PC-9 (cell line): ENCODE measurements at regions not wholly inside any gene's neighbourhood (a gene's known extent, or its start where the extent isn't known, plus 50 kb on each side); places are given as distances from the start of the nearest gene placed in this dataset.
A peak's percentile ranks its signal among the peaks of the same experiment; 100 is the strongest.

Experiments
- BruUV-seq: library from RNA; stranded (reverse); fragments of 400-500 nt; replicated peaks from 2 replicates; lab custom pipeline; 2021; lab: Mats Ljungman, UMichigan
- CTCF ChIA-PET: fragments of 300-600 bp; sonication (Branson Sonifier 250); formaldehyde crosslinking; loops from one replicate; lab custom pipeline; 2022; ENCODE audit warnings: antibody characterized with exemption; lab: Charles Lee
- POLR2A ChIA-PET: fragments of 300-600 bp; sonication (Branson Sonifier 250); formaldehyde crosslinking; loops from one replicate; lab custom pipeline; 2022; ENCODE audit warnings: antibody characterized with exemption; ENCODE audit not compliant: unreplicated experiment; lab: Charles Lee
- DNase-seq, 2 experiments: peaks; one replicate each; pipeline versions ENCODE4 v3.0.0 to v3.0.0-alpha.2; 2015 to 2022; ENCODE audit warnings: mixed read lengths in 1 of 2
- H2AFZ ChIP-seq: fragments of 200-600 bp; sonication (generic); 2 replicates; pipeline ENCODE4 v1.8.1; 2017; ENCODE audit warnings: antibody characterized with exemption
- H3F3A ChIP-seq: fragments of 200-600 bp; sonication (generic); 2 replicates; pipeline ENCODE4 v1.8.1; 2017; ENCODE audit warnings: antibody characterized with exemption, mild to moderate bottlenecking, low read depth; ENCODE audit not compliant: insufficient read depth
- H3K27ac ChIP-seq: fragments of 200-600 bp; sonication (generic); 2 replicates; pipeline ENCODE4 v1.6.1; 2016; ENCODE audit warnings: mixed run types
- H3K27me3 ChIP-seq: fragments of 200-600 bp; sonication (generic); 2 replicates; pipeline ENCODE4 v1.6.1; 2016; ENCODE audit warnings: low read depth, mixed run types; ENCODE audit not compliant: insufficient read depth
- H3K36me3 ChIP-seq: fragments of 200-600 bp; sonication (generic); 2 replicates; pipeline ENCODE4 v1.6.1; 2016; ENCODE audit warnings: low read depth, mixed run types
- H3K4me1 ChIP-seq: fragments of 200-600 bp; sonication (generic); replicated peaks from 2 replicates; pipeline ENCODE4 v1.6.1; 2016; ENCODE audit warnings: mixed run types; ENCODE audit not compliant: insufficient read depth
- H3K4me2 ChIP-seq: fragments of 200-600 bp; sonication (generic); 2 replicates; pipeline ENCODE4 v1.6.1; 2017; ENCODE audit warnings: mixed run types
- H3K4me3 ChIP-seq: fragments of 200-600 bp; sonication (generic); 2 replicates; pipeline ENCODE4 v1.6.1; 2016; ENCODE audit warnings: mixed run types
- H3K79me2 ChIP-seq: fragments of 200-600 bp; sonication (generic); 2 replicates; pipeline ENCODE4 v1.6.1; 2017; ENCODE audit warnings: low read depth, mixed run types
- H3K9me2 ChIP-seq: fragments of 200-600 bp; sonication (generic); 2 replicates; pipeline ENCODE4 v1.8.1; 2017; ENCODE audit warnings: mild to moderate bottlenecking; ENCODE audit not compliant: insufficient read depth
- H3K9me3 ChIP-seq: fragments of 200-600 bp; sonication (generic); 2 replicates; pipeline ENCODE4 v1.8.1; 2016; ENCODE audit warnings: low read depth; ENCODE audit not compliant: insufficient read depth
- H4K20me1 ChIP-seq: fragments of 200-600 bp; sonication (generic); 2 replicates; pipeline ENCODE4 v1.8.1; 2017; ENCODE audit not compliant: insufficient read depth
- EZH2 ChIP-seq: fragments of 200-600 bp; sonication (generic); IDR thresholded peaks from 2 replicates; pipeline ENCODE4 v1.8.0; 2017; ENCODE audit warnings: antibody characterized with exemption, low read depth
- intact Hi-C: fragments of 100-400 bp; cut with micrococcal nuclease; formaldehyde crosslinking; loops from one replicate; pipeline ENCODE4 v1.10.0; 2022; ENCODE audit not compliant: unreplicated experiment
- TF ChIP-seq, protein P1 (sequence below): fragments of 200-600 bp; sonication (generic); conservative IDR thresholded peaks from 2 replicates; pipeline ENCODE4 v1.6.1; 2017; ENCODE audit warnings: mixed run types, antibody characterized with exemption, mild to moderate bottlenecking, moderate library complexity

DNA sequence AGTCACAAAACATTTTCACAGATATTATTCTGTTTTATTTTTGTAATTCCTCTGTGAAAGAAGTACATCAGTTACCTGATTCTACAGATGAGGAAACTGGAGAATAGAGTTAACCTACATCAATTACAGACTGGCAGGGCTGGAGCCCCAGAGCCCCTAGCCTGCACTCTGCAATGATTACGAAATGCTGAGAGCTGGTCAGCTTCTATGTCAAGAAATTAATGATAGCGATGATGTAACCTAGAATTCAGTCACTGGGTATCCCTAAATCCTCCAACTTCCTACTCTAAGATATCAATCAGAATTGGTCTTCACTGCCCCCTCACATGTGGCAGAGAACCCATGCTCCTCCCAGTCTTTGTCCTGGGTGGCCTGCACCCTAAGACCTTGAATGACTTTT is 273.5 kb upstream of the PLET1 start:
- CTCF ChIA-PET = no interaction called here
- no peaks in the 10 kb centered on the region for H3K27me3 ChIP-seq
- peaks cover 27% of the 10 kb centered on the region for H3K4me1 ChIP-seq
- POLR2A ChIA-PET = no interaction called here
- H4K20me1 ChIP-seq = no peaks in the 10 kb centered on the region
- no TSS peak for BruUV-seq
- H3F3A ChIP-seq = peaks cover 21% of the 10 kb centered on the region
- H3K79me2 ChIP-seq = no peaks in the 10 kb centered on the region
- intact Hi-C loops = no loop called here
- H3K9me2 ChIP-seq = no peaks in the 10 kb centered on the region
- H3K9me3 ChIP-seq = no peaks in the 10 kb centered on the region
- H3K4me3 ChIP-seq = no peak overlapping the region
- no peak overlapping the region for H3K4me2 ChIP-seq
- no peak for DNase-seq
- no peaks in the 10 kb centered on the region for H3K36me3 ChIP-seq
- TF ChIP-seq EZH2 = no peak
- TF ChIP-seq, protein P1, sequence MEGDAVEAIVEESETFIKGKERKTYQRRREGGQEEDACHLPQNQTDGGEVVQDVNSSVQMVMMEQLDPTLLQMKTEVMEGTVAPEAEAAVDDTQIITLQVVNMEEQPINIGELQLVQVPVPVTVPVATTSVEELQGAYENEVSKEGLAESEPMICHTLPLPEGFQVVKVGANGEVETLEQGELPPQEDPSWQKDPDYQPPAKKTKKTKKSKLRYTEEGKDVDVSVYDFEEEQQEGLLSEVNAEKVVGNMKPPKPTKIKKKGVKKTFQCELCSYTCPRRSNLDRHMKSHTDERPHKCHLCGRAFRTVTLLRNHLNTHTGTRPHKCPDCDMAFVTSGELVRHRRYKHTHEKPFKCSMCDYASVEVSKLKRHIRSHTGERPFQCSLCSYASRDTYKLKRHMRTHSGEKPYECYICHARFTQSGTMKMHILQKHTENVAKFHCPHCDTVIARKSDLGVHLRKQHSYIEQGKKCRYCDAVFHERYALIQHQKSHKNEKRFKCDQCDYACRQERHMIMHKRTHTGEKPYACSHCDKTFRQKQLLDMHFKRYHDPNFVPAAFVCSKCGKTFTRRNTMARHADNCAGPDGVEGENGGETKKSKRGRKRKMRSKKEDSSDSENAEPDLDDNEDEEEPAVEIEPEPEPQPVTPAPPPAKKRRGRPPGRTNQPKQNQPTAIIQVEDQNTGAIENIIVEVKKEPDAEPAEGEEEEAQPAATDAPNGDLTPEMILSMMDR = no peak
- no peak overlapping the region for H3K27ac ChIP-seq
- H2AFZ ChIP-seq = no peak overlapping the region

DNA sequence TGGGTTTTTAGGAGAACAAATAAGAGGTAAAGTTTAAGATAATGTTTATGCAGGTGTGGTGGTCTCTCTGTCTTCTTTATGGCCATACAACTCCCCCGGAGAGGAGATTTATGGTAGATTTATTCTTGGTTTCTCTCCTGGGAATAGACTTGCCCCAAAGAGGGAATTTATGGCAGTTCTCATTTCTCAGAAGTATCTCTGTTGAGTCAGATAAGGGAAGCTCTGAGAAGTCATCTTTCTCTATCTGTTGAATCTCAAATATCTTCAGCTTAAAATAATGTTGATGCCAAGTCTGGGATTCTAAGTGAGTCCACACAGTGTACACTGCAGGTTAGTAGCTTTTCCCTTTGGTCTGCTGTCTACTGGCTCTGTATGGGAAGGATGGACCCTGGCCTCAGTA is 276.4 kb upstream of the PLET1 start:
- Histone ChIP-seq H3K4me2 (no peak overlapping the region; the same call in 1 of the 2 replicates), H4K20me1 (no peaks in the 10 kb centered on the region), H3K9me2 (no peaks in the 10 kb centered on the region), H3K27me3 (no peaks in the 10 kb centered on the region), H3F3A (peaks cover 21% of the 10 kb centered on the region), H3K79me2 (no peaks in the 10 kb centered on the region), H3K4me1 (peaks cover 39% of the 10 kb centered on the region), H3K9me3 (no peaks in the 10 kb centered on the region), H2AFZ (no peak overlapping the region), H3K36me3 (no peaks in the 10 kb centered on the region), H3K27ac (peak overlapping the region; percentile 72; the same call in 1 of the 2 replicates), H3K4me3 (no peak overlapping the region)
- ChIA-PET POLR2A (no interaction called here), CTCF (no interaction called here)
- intact Hi-C loops = no loop called here
- no peak for TF ChIP-seq EZH2
- TF ChIP-seq, protein P1 = no peak
- no TSS peak for BruUV-seq
- DNase-seq = no peak

DNA sequence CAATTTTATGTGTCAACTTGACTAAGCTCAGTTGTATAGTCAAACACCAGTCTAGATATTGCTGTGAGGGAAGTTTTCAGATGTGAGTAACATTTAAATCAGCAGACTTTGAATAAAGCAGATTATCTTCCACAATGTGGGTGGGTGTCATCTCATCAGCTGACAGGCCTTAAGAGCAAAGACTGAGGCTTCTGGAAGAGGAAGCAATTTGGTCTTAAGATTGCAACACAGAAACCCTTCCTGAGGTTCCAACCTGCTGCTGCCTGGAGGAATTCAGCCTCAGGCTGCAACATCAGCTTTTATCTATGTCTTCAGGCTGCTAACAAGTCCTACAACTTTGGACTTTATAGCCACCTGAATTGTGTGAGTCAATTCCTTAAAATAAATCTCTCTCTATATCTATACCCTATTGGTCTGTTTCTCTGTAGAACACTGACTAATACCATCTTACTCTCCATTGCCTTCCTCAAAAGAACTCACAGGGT is 277.2 kb upstream of the PLET1 start:
- H3K27me3 ChIP-seq = no peaks in the 10 kb centered on the region
- peaks cover 21% of the 10 kb centered on the region for H3F3A ChIP-seq
- intact Hi-C loops = no loop called here
- peaks cover 48% of the 10 kb centered on the region for H3K4me1 ChIP-seq
- no peaks in the 10 kb centered on the region for H4K20me1 ChIP-seq
- H3K9me3 ChIP-seq = no peaks in the 10 kb centered on the region
- H3K4me2 ChIP-seq = peak overlapping the region; percentile 56
- ChIA-PET CTCF (no interaction called here), POLR2A (no interaction called here)
- H3K36me3 ChIP-seq = no peaks in the 10 kb centered on the region
- H3K9me2 ChIP-seq = no peaks in the 10 kb centered on the region
- H2AFZ ChIP-seq = no peak overlapping the region
- no peak overlapping the region for H3K4me3 ChIP-seq
- TF ChIP-seq EZH2 = no peak
- TF ChIP-seq, protein P1 = no peak
- BruUV-seq = no TSS peak
- DNase-seq = peak; percentile 25 to 96
- H3K79me2 ChIP-seq = no peaks in the 10 kb centered on the region
- peak overlapping the region; percentile 72 for H3K27ac ChIP-seq
